Kidney (tissue), 13 donors: ENCODE measurements at regions not wholly inside any gene's neighbourhood (a gene's known extent, or its start where the extent isn't known, plus 50 kb on each side); places are given as distances from the start of the nearest gene placed in this dataset.

Experiments used
- DNase-seq, 5 donors: peaks; one replicate each; pipeline ENCODE4 v3.0.0-alpha.2; 2013 to 2020
- FAIRE-seq: peaks from 2 replicates; lab custom pipeline; 2012; peaks lifted over from hg19 to GRCh38; lab: Jason Lieb, UNC
- H3K27ac ChIP-seq, 2 donors: one replicate each; pipeline ENCODE4 v1.7.0; 2013; ENCODE audit warnings: low read depth in 2 of 2, low read length in 2 of 2, inconsistent platforms in 1 of 2
- H3K27me3 ChIP-seq: one replicate; pipeline ENCODE4 v1.7.1; 2013; ENCODE audit warnings: low read length, inconsistent platforms; ENCODE audit not compliant: control insufficient read depth, insufficient read depth
- H3K36me3 ChIP-seq, 3 donors: one replicate each; pipeline versions ENCODE4 v1.7.0 to v1.7.1; 2013; ENCODE audit warnings: low read length in 3 of 3, control low read depth in 1 of 3, inconsistent platforms in 1 of 3; ENCODE audit not compliant: insufficient read depth in 3 of 3, control insufficient read depth in 2 of 3
- H3K4me1 ChIP-seq, 3 donors: one replicate each; pipeline versions ENCODE4 v1.7.0 to v1.7.1; 2013; ENCODE audit warnings: low read length in 3 of 3, inconsistent platforms in 1 of 3, low read depth in 1 of 3; ENCODE audit not compliant: control insufficient read depth in 2 of 3, insufficient read depth in 2 of 3
- H3K4me3 ChIP-seq, 3 donors: one replicate each; pipeline versions ENCODE4 v1.7.0 to v1.8.1; 2013; ENCODE audit warnings: low read length in 3 of 3, control low read depth in 1 of 3, inconsistent platforms in 1 of 3
- H3K9ac ChIP-seq, 3 donors: one replicate each; pipeline versions ENCODE4 v1.7.0 to v1.7.1; 2013; ENCODE audit warnings: low read length in 3 of 3, control low read depth in 1 of 3, inconsistent platforms in 1 of 3
- H3K9me3 ChIP-seq, 3 donors: one replicate each; pipeline versions ENCODE4 v1.7.0 to v1.7.1; 2013; ENCODE audit warnings: low read length in 3 of 3, control low read depth in 1 of 3, inconsistent platforms in 1 of 3; ENCODE audit not compliant: control insufficient read depth in 2 of 3, insufficient read depth in 1 of 3
- intact Hi-C: fragments of 100-400 bp; cut with DNase I; formaldehyde crosslinking; loops from one replicate; pipeline ENCODE4 v1.11.1; 2022
- TF ChIP-seq, protein P1 (sequence below): IDR thresholded peaks from 3 replicates; pipeline ENCODE4 v1.5.1; 2012; ENCODE audit warnings: mild to moderate bottlenecking, moderate library complexity, borderline replicate concordance; ENCODE audit not compliant: insufficient read depth; ENCODE audit errors: extremely low read depth
- donor health status: control.
- donor health status: control.
- donor health status: control.
- donor health status: control.
- donor health status: control.
- donor health status: DM: yes; HTN: yes; CAD: no.
- donor health status: Normal renal cell carcinoma (clear cell type).

DNA sequence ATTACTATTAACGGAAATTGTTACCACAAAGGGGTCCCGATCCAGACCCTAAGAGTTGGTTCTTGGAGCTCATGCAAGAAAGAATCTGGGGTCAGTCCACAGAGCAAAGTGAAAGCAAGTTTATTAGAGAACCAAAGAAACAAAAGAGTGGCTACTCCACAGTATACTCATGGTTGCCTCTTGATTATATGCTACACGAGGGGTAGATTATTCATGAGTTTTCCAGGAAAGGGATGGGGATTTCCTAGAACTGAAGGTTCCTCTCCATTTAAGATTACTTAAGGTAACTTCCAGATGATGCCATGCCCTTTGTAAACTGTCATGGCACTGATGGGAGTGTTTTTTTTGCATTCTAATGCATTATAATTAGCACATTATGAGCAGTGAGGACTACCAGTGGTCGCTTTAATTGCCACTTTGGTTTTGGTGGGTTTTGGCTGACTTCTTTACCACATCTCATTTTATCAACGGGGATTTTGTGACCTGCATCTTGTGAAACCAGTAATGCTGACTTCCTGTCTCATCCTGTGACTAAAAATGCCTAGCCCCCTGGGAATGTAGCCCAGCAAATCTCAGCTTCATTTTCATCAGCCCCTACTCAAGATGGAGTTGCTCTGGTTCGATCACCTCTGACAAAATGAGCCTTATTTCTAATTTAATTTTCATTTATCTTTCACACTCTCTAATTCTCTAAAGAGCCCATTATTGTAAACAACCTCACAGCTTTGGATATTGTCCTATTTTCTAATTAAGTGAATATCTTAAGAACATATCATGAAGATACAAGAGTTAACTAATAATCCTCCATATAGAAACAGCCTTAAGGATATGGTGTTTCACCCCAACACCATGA lies 336.3 kb downstream of the RASEF start:
- FAIRE-seq (no peak), DNase-seq (no peak)
- TF ChIP-seq, protein P1, sequence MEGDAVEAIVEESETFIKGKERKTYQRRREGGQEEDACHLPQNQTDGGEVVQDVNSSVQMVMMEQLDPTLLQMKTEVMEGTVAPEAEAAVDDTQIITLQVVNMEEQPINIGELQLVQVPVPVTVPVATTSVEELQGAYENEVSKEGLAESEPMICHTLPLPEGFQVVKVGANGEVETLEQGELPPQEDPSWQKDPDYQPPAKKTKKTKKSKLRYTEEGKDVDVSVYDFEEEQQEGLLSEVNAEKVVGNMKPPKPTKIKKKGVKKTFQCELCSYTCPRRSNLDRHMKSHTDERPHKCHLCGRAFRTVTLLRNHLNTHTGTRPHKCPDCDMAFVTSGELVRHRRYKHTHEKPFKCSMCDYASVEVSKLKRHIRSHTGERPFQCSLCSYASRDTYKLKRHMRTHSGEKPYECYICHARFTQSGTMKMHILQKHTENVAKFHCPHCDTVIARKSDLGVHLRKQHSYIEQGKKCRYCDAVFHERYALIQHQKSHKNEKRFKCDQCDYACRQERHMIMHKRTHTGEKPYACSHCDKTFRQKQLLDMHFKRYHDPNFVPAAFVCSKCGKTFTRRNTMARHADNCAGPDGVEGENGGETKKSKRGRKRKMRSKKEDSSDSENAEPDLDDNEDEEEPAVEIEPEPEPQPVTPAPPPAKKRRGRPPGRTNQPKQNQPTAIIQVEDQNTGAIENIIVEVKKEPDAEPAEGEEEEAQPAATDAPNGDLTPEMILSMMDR: no peak
- Histone ChIP-seq H3K9ac (no peak overlapping the region), H3K27ac (no peak overlapping the region), H3K4me1 (no peaks in the 10 kb centered on the region), H3K27me3 (no peaks in the 10 kb centered on the region), H3K9me3 (no peaks in the 10 kb centered on the region), H3K36me3 (no peaks in the 10 kb centered on the region), H3K4me3 (no peak overlapping the region)
- intact Hi-C loops: no loop called here

DNA sequence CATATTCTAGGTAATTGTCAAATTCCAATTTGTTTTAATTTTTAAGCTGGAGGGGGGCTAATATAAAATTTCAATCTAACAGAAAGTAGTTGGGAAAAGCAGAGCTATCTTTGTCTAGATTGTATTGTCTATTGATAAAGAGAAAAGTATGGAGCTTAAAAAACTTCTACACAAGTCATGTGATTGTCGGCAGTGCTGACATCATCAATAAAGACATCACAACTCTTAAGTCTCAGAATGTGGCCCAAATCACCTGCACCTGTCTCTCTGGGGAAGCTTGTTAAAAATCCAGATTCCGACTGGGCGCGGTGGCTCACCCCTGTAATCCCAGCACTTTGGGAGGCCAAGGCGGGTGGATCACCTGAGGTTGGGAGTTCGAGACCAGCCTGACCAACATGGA lies 333.8 kb downstream of the RASEF start:
- no peaks in the 10 kb centered on the region for H3K4me1 ChIP-seq
- intact Hi-C loops: no loop called here
- no peaks in the 10 kb centered on the region for H3K36me3 ChIP-seq
- no peaks in the 10 kb centered on the region for H3K27me3 ChIP-seq
- no peak overlapping the region for H3K9ac ChIP-seq
- TF ChIP-seq, protein P1: no peak
- DNase-seq: no peak
- no peak overlapping the region for H3K27ac ChIP-seq
- FAIRE-seq: no peak
- no peak overlapping the region for H3K4me3 ChIP-seq
- H3K9me3 ChIP-seq: no peaks in the 10 kb centered on the region

DNA sequence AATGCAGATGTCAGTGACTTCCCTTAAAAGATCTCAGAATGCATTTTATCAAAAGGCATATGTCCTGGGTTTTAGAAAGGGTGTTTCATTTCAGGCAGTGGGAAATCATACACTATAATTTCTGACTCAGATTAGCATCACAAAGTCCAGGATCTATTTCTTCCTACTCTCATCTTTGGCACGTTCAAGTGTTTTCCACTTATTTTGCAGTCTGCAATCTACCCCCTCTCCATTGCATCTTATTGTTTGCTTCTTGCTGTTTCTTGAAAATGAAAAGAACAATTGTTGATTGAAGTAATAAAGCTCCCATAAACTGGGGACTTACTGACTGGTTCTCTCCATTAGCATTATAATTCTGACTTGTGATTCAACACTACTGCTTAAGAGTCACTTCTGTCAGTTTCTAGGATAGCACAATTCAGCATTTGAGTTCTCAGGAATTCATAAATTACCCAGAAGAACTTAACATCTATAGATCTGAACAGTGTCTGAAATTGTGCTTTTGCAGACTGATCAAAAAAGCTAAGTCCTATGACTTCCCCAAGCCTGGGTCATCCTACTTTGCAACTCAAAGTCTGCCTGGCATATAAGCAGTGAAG lies 332.9 kb downstream of the RASEF start:
- Histone ChIP-seq H3K9ac (no peak overlapping the region), H3K4me3 (no peak overlapping the region), H3K4me1 (no peaks in the 10 kb centered on the region), H3K9me3 (no peaks in the 10 kb centered on the region), H3K27ac (no peak overlapping the region), H3K27me3 (no peaks in the 10 kb centered on the region), H3K36me3 (no peaks in the 10 kb centered on the region)
- TF ChIP-seq, protein P1: no peak
- intact Hi-C loops: no loop called here
- FAIRE-seq (no peak), DNase-seq (no peak)
